ENCODE measurements at regions not wholly inside any gene's neighbourhood (a gene's known extent, or its start where the extent isn't known, plus 50 kb on each side); places are given as distances from the start of the nearest gene placed in this dataset.

- no peak for TF ChIP-seq CTCF (IDR thresholded peaks at IDR 0.05; ENCODE audit: borderline replicate concordance, control extremely low read depth, extremely low read depth, insufficient read depth, missing control alignments)
- in situ Hi-C loops (cut with MboI; ENCODE audit: low sequenced_read_pairs, unreplicated experiment) = no loop called here
- no peak for DNase-seq (ENCODE audit: low spot score)
Measured at GRCh38 chr4:52249581-52249980, 198.5 kb downstream of the SPATA18 start.

GRCh38 chr4:52250154-52250553 lies 199.1 kb downstream of the SPATA18 start:
- no peak for TF ChIP-seq CTCF (IDR thresholded peaks at IDR 0.05; ENCODE audit: borderline replicate concordance, control extremely low read depth, extremely low read depth, insufficient read depth, missing control alignments)
- in situ Hi-C loops (cut with MboI; ENCODE audit: low sequenced_read_pairs, unreplicated experiment) = no loop called here
- DNase-seq (ENCODE audit: low spot score) = no peak

- no peak for DNase-seq (ENCODE audit: low spot score)
- in situ Hi-C loops (cut with MboI; ENCODE audit: low sequenced_read_pairs, unreplicated experiment) = no loop called here
- no peak for TF ChIP-seq CTCF (IDR thresholded peaks at IDR 0.05; ENCODE audit: borderline replicate concordance, control extremely low read depth, extremely low read depth, insufficient read depth, missing control alignments)
Measured at GRCh38 chr4:52251864-52252263, 200.8 kb downstream of the SPATA18 start.

GRCh38 chr4:52253025-52253424 lies 201.9 kb downstream of the SPATA18 start:
- in situ Hi-C loops (cut with MboI; ENCODE audit: low sequenced_read_pairs, unreplicated experiment) = no loop called here
- no peak for DNase-seq (ENCODE audit: low spot score)

GRCh38 chr4:52256522-52256921 lies 205.4 kb downstream of the SPATA18 start:
- in situ Hi-C loops (cut with MboI; ENCODE audit: low sequenced_read_pairs, unreplicated experiment) = no loop called here
- DNase-seq (ENCODE audit: low spot score) = no peak
- TF ChIP-seq CTCF (IDR thresholded peaks at IDR 0.05; ENCODE audit: borderline replicate concordance, control extremely low read depth, extremely low read depth, insufficient read depth, missing control alignments) = no peak

More at GRCh38 chr4:52253025-52253424, 201.9 kb downstream of the SPATA18 start:
- TF ChIP-seq CTCF (IDR thresholded peaks at IDR 0.05; ENCODE audit: borderline replicate concordance, control extremely low read depth, extremely low read depth, insufficient read depth, missing control alignments) = no peak

- no peak for TF ChIP-seq CTCF (IDR thresholded peaks at IDR 0.05; ENCODE audit: borderline replicate concordance, control extremely low read depth, extremely low read depth, insufficient read depth, missing control alignments)
- DNase-seq (ENCODE audit: low spot score) = no peak
- in situ Hi-C loops (cut with MboI; ENCODE audit: low sequenced_read_pairs, unreplicated experiment) = no loop called here
Measured at GRCh38 chr4:52259978-52260377, 208.9 kb downstream of the SPATA18 start.

Measured in GM13976 (cell line).